ENCODE measurements at regions not wholly inside any gene's neighbourhood (a gene's known extent, or its start where the extent isn't known, plus 50 kb on each side); places are given as distances from the start of the nearest gene placed in this dataset.

GRCh38 chr11:80009081-80009480 lies 568.3 kb upstream of the TENM4 start:
- Histone ChIP-seq H3K27ac (no peak overlapping the region), H3K4me3 (no peak overlapping the region), H3K36me3 (ENCODE audit: low read depth, missing control alignments) (no peaks in the 10 kb centered on the region), H3K9me3 (no peaks in the 10 kb centered on the region), H3K4me1 (no peaks in the 10 kb centered on the region), H3K27me3 (no peaks in the 10 kb centered on the region)
- TF ChIP-seq CTCF (IDR thresholded peaks at IDR 0.05), result no peak
- TF ChIP-seq POLR2A (IDR thresholded peaks at IDR 0.05), result no peak
- DNase-seq, result no peak
- intact Hi-C loops (cut with DNase I; ENCODE audit: low total_unique reads), result no loop called here
- 92% methylated on average over 3 of the region's 3 CpGs for WGBS, 2 donors

GRCh38 chr11:80007616-80008015 lies 566.8 kb upstream of the TENM4 start:
- no peaks in the 10 kb centered on the region for H3K36me3 ChIP-seq (ENCODE audit: low read depth, missing control alignments)
- WGBS, 2 donors, result 86 to 92% methylated on average over 6 of the region's 6 CpGs
- no peak overlapping the region for H3K4me3 ChIP-seq
- intact Hi-C loops (cut with DNase I; ENCODE audit: low total_unique reads), result no loop called here
- H3K27me3 ChIP-seq, result no peaks in the 10 kb centered on the region
- no peak overlapping the region for H3K27ac ChIP-seq
- no peaks in the 10 kb centered on the region for H3K4me1 ChIP-seq
- no peak for DNase-seq
- no peaks in the 10 kb centered on the region for H3K9me3 ChIP-seq
- TF ChIP-seq CTCF (IDR thresholded peaks at IDR 0.05) (no peak), POLR2A (IDR thresholded peaks at IDR 0.05) (no peak)

GRCh38 chr11:79990141-79990540 lies 549.3 kb upstream of the TENM4 start:
- TF ChIP-seq CTCF (IDR thresholded peaks at IDR 0.05), result no peak
- TF ChIP-seq POLR2A (IDR thresholded peaks at IDR 0.05), result no peak
- no peaks in the 10 kb centered on the region for H3K4me1 ChIP-seq
- no peak for DNase-seq
- no peak overlapping the region for H3K27ac ChIP-seq
- intact Hi-C loops (cut with DNase I; ENCODE audit: low total_unique reads), result no loop called here
- H3K36me3 ChIP-seq (ENCODE audit: low read depth, missing control alignments), result no peaks in the 10 kb centered on the region
- no peaks in the 10 kb centered on the region for H3K27me3 ChIP-seq
- WGBS, 2 donors, result 72 to 73% methylated on average over 3 of the region's 3 CpGs
- no peaks in the 10 kb centered on the region for H3K9me3 ChIP-seq
- no peak overlapping the region for H3K4me3 ChIP-seq

- 61 to 83% methylated on average over 4 of the region's 4 CpGs for WGBS, 2 donors
- peak; percentile 25 for DNase-seq
- H3K4me3 ChIP-seq, result no peak overlapping the region
- TF ChIP-seq CTCF (IDR thresholded peaks at IDR 0.05), result no peak
- no peak for TF ChIP-seq POLR2A (IDR thresholded peaks at IDR 0.05)
- H3K27ac ChIP-seq, result peak overlapping the region; percentile 20 to 31
- H3K27me3 ChIP-seq, result no peaks in the 10 kb centered on the region
- no peaks in the 10 kb centered on the region for H3K36me3 ChIP-seq (ENCODE audit: low read depth, missing control alignments)
- H3K4me1 ChIP-seq, result no peaks in the 10 kb centered on the region
- intact Hi-C loops (cut with DNase I; ENCODE audit: low total_unique reads), result no loop called here
- H3K9me3 ChIP-seq, result no peaks in the 10 kb centered on the region
Measured at GRCh38 chr11:79982185-79982584, 541.4 kb upstream of the TENM4 start.

GRCh38 chr11:79980916-79981315 lies 540.1 kb upstream of the TENM4 start:
- no peaks in the 10 kb centered on the region for H3K4me1 ChIP-seq
- H3K4me3 ChIP-seq, result no peak overlapping the region
- H3K27me3 ChIP-seq, result no peaks in the 10 kb centered on the region
- intact Hi-C loops (cut with DNase I; ENCODE audit: low total_unique reads), result no loop called here
- H3K9me3 ChIP-seq, result no peaks in the 10 kb centered on the region
- H3K36me3 ChIP-seq (ENCODE audit: low read depth, missing control alignments), result no peaks in the 10 kb centered on the region
- TF ChIP-seq POLR2A (IDR thresholded peaks at IDR 0.05), result no peak
- TF ChIP-seq CTCF (IDR thresholded peaks at IDR 0.05), result no peak
- no peak overlapping the region for H3K27ac ChIP-seq
- no peak for DNase-seq
